K562 (cell line): ENCODE measurements at regions not wholly inside any gene's neighbourhood (a gene's known extent, or its start where the extent isn't known, plus 50 kb on each side); places are given as distances from the start of the nearest gene placed in this dataset.

Experiments
- RFX5 ChIP-seq: IDR thresholded peaks from 2 replicates; pipeline ENCODE4 v1.6.1; 2011; ENCODE audit warnings: low read depth, mild to moderate bottlenecking, improper control_type of control experiment, low read length
- ZBTB8A ChIP-seq: fragments of 450-650 bp; IDR thresholded peaks from 2 replicates; pipeline ENCODE4 v1.6.1; 2018; ENCODE audit warnings: mild to moderate bottlenecking, moderate library complexity; ENCODE audit not compliant: partially characterized antibody
- ZNF121 ChIP-seq: sonication (generic); formaldehyde crosslinking; conservative IDR thresholded peaks from 2 replicates; pipeline ENCODE4 v1.8.0; 2022; ENCODE audit warnings: missing genetic modification reagents

DNA sequence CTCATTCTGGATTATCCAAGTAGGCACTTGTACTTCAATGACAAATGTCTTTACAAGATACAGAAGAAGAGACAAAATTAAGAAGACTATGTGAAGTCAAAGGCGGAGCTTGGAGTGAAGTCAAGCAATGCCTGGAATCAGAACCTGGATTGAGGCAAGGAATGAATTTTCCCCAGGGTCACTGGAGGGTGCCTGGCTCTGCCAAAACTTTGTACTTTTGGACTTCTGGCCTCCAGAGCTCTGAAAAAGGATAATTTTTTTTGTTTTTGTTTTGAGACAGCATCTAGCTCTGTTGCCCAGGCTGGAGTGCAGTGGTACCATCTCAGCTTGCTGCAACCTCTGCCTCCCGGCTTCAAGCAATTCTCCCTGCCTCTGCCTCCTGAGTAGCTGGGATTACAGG lies 119.3 kb upstream of the AGBL1 start:
- TF ChIP-seq ZBTB8A (no peak), RFX5 (no peak), ZNF121 (CRISPR knock-in tag) (no peak)
